ENCODE measurements at regions not wholly inside any gene's neighbourhood (a gene's known extent, or its start where the extent isn't known, plus 50 kb on each side); places are given as distances from the start of the nearest gene placed in this dataset.

DNA sequence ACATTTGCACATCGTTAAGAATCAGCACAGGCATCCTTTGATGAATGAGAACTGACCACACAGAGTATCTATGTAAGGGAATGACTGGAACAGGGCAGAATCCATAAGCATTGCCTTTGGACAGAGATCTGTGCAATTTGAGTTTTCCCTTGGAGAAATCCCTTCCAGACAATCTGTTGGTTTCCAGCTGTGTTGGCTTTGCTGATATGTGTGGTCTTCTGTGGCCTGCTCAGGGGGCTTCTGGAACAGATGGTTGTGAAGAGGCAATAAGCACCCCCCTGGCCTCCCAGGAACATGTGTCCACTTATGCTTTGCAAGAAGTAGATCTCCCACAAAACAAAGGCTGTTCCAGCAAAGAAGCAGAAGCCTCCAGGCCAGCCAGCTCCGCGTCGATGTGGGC, 111.4 kb upstream of the TMEM132C start:
- Histone ChIP-seq H3K9me3 (peaks cover 0 to 11% (median 0%) of the 10 kb centered on the region in 3 donors), H3K27ac (no peak overlapping the region), H3K36me3 (no peaks in the 10 kb centered on the region), H3K4me1 (no peaks in the 10 kb centered on the region), H3K4me3 (no peak overlapping the region), H3K27me3 (no peaks in the 10 kb centered on the region)
- TF ChIP-seq, protein P1, sequence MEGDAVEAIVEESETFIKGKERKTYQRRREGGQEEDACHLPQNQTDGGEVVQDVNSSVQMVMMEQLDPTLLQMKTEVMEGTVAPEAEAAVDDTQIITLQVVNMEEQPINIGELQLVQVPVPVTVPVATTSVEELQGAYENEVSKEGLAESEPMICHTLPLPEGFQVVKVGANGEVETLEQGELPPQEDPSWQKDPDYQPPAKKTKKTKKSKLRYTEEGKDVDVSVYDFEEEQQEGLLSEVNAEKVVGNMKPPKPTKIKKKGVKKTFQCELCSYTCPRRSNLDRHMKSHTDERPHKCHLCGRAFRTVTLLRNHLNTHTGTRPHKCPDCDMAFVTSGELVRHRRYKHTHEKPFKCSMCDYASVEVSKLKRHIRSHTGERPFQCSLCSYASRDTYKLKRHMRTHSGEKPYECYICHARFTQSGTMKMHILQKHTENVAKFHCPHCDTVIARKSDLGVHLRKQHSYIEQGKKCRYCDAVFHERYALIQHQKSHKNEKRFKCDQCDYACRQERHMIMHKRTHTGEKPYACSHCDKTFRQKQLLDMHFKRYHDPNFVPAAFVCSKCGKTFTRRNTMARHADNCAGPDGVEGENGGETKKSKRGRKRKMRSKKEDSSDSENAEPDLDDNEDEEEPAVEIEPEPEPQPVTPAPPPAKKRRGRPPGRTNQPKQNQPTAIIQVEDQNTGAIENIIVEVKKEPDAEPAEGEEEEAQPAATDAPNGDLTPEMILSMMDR (IDR thresholded peaks at IDR 0.05): no peak
- TF ChIP-seq POLR2A (IDR thresholded peaks at IDR 0.05): no peak
- intact Hi-C loops (cut with DNase I): no loop called here
- no peak for DNase-seq
- WGBS, 2 donors: 59 to 64% methylated on average over 4 of the region's 4 CpGs

DNA sequence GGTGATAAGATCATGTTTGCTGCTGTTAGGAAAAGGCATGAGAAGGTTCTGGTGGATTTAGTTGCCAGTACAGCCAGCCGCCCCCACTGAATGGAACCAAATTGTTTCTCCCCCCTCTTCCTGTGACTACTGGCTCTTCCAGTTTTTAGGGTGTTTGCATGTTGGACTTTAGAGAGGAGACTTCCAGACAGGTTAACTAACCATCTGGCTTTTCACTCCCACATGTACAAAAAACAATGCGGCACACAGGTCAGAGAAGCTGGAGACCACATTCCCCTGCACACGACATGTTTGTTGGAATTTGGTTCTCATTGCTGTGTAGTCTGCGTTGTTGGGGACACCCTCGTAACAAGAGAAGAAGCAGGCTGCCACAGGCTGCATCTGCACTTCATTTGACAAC, 103.9 kb upstream of the TMEM132C start:
- no peaks in the 10 kb centered on the region for H3K27me3 ChIP-seq
- DNase-seq: no peak
- H3K36me3 ChIP-seq: no peaks in the 10 kb centered on the region
- no peak for TF ChIP-seq POLR2A (IDR thresholded peaks at IDR 0.05)
- TF ChIP-seq, protein P1 (IDR thresholded peaks at IDR 0.05): no peak
- no peaks in the 10 kb centered on the region for H3K4me1 ChIP-seq
- peaks cover 0 to 5% (median 0%) of the 10 kb centered on the region in 3 donors for H3K9me3 ChIP-seq
- no peak overlapping the region for H3K27ac ChIP-seq
- intact Hi-C loops (cut with DNase I): no loop called here
- no peak overlapping the region for H3K4me3 ChIP-seq
- WGBS, 2 donors: 51 to 79% methylated on average over 3 to 5 of the region's 5 CpGs

DNA sequence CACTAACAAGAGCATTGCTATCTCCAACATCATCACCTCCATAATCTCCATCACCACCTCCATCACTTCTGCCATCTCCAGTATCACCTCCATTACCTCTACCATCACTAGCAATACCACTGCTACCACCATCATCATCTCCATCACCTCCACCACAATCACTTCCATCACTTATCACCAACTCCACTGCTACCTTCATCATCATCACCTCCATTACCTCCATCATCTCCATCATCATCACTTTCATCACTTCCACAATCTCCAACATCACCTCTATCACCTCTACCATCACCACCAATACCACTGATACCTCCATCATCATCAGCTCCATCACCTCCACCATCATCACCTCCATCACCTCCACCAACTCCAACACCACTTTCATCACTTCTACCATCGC, 102.4 kb upstream of the TMEM132C start:
- Histone ChIP-seq H3K36me3 (no peaks in the 10 kb centered on the region), H3K4me3 (no peak overlapping the region), H3K27ac (no peak overlapping the region), H3K27me3 (no peaks in the 10 kb centered on the region), H3K9me3 (peaks cover 0 to 5% (median 0%) of the 10 kb centered on the region in 3 donors), H3K4me1 (no peaks in the 10 kb centered on the region)
- WGBS, 2 donors: 44 to 72% methylated on average over 1 of the region's 1 CpG
- TF ChIP-seq, protein P1 (IDR thresholded peaks at IDR 0.05): no peak
- TF ChIP-seq POLR2A (IDR thresholded peaks at IDR 0.05): no peak
- intact Hi-C loops (cut with DNase I): no loop called here
- DNase-seq: no peak

DNA sequence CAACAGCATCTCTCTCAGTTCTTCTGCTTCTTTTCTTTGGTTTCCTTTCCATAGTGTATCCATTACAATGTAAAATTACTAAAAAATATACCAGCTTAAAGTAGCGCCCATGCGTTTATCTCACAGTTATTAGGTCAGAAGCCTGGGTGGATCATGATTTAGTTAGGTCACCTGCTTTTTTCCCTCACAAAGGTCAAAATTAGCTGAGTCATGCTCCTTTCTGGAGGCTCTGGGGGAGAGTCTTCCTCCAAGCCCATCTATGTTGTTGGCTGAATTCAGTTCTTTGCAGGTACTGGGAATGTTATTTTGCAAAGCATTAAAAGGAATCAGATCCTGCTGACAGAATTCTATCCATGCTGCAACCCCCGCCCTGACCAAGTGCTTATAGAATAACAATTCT, 101.6 kb upstream of the TMEM132C start:
- 77 to 98% methylated on average over 3 of the region's 3 CpGs for WGBS, 2 donors
- intact Hi-C loops (cut with DNase I): no loop called here
- H3K27ac ChIP-seq: no peak overlapping the region
- peaks cover 0 to 5% (median 0%) of the 10 kb centered on the region in 3 donors for H3K9me3 ChIP-seq
- H3K4me1 ChIP-seq: no peaks in the 10 kb centered on the region
- no peak overlapping the region for H3K4me3 ChIP-seq
- H3K36me3 ChIP-seq: no peaks in the 10 kb centered on the region
- no peak for DNase-seq
- H3K27me3 ChIP-seq: no peaks in the 10 kb centered on the region
- TF ChIP-seq POLR2A (IDR thresholded peaks at IDR 0.05): no peak
- TF ChIP-seq, protein P1 (IDR thresholded peaks at IDR 0.05): no peak

DNA sequence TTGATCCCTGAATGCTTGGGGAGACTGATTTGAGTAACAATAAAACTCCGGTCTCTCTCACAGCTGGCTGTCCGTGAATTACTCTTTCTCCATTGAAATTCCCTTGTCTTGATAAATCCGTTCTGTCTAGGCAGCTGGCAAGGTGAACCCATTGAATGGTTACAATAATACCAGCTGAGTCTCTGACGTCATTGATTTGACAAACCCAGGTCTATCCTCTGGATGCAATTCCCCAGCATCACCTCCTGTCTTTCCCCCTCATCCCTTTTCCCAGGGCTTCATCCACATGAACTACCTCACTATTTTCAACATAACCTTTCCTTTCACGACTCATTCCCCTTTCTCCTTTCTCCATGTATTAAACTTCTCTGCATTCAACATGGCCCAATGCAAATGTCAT, 98.7 kb upstream of the TMEM132C start:
- 44 to 66% methylated on average over 5 of the region's 5 CpGs for WGBS, 2 donors
- peaks cover 0 to 5% (median 0%) of the 10 kb centered on the region in 3 donors for H3K9me3 ChIP-seq
- TF ChIP-seq POLR2A (IDR thresholded peaks at IDR 0.05): no peak
- TF ChIP-seq, protein P1 (IDR thresholded peaks at IDR 0.05): no peak
- H3K27ac ChIP-seq: no peak overlapping the region
- no peaks in the 10 kb centered on the region for H3K4me1 ChIP-seq
- no peaks in the 10 kb centered on the region for H3K27me3 ChIP-seq
- no peak overlapping the region for H3K4me3 ChIP-seq
- H3K36me3 ChIP-seq: no peaks in the 10 kb centered on the region
- intact Hi-C loops (cut with DNase I): no loop called here
- no peak for DNase-seq
